ENCODE measurements at regions not wholly inside any gene's neighbourhood (a gene's known extent, or its start where the extent isn't known, plus 50 kb on each side); places are given as distances from the start of the nearest gene placed in this dataset.
A peak's percentile ranks its signal among the peaks of the same experiment; 100 is the strongest.

- no peak overlapping the region for H3K4me2 ChIP-seq (ENCODE audit: low read length)
- H3K4me3 ChIP-seq (ENCODE audit: low read depth, low read length, poor library complexity, severe bottlenecking): no peak overlapping the region
- no peaks in the 10 kb centered on the region for H3K36me3 ChIP-seq (ENCODE audit: insufficient read depth, low read length)
- no peak overlapping the region for H2AFZ ChIP-seq (ENCODE audit: low read length)
- TF ChIP-seq CTCF (conservative IDR thresholded peaks at IDR 0.05; ENCODE audit: low read length): no peak
- TF ChIP-seq EZH2phosphoT487 (IDR thresholded peaks at IDR 0.05; ENCODE audit: borderline replicate concordance, low read depth, low read length): no peak
- H3K4me1 ChIP-seq (ENCODE audit: insufficient read depth, low read length, poor library complexity, severe bottlenecking): no peaks in the 10 kb centered on the region
- DNase-seq (ENCODE audit: low spot score): no peak
- H3K27ac ChIP-seq (ENCODE audit: low read depth, low read length, poor library complexity, severe bottlenecking): no peak overlapping the region
- ChIA-PET POLR2A (no interaction called here), CTCF (ENCODE audit: unreplicated experiment) (no interaction called here)
- intact Hi-C loops (cut with micrococcal nuclease; ENCODE audit: unreplicated experiment): loop anchor here (5.0 kb wide), 1 partner anchor 249 kb away; the partner anchor contains the start of gene SMAD2
- BruUV-seq (replicated peaks): no TSS peak
- no peaks in the 10 kb centered on the region for H3K9me2 ChIP-seq (ENCODE audit: insufficient read depth, low read length)
- H4K20me1 ChIP-seq (ENCODE audit: insufficient read depth, low read length): no peaks in the 10 kb centered on the region
- no peaks in the 10 kb centered on the region for H3K9me3 ChIP-seq (ENCODE audit: low read length)
- H3K79me2 ChIP-seq (ENCODE audit: insufficient read depth, low read depth, low read length): no peaks in the 10 kb centered on the region
Measured at GRCh38 chr18:47682876-47683275, 247.6 kb downstream of the SMAD2 start.

- H3K4me3 ChIP-seq (ENCODE audit: low read depth, low read length, poor library complexity, severe bottlenecking): no peak overlapping the region
- H3K79me2 ChIP-seq (ENCODE audit: insufficient read depth, low read depth, low read length): no peaks in the 10 kb centered on the region
- no peaks in the 10 kb centered on the region for H3K9me2 ChIP-seq (ENCODE audit: insufficient read depth, low read length)
- TF ChIP-seq EZH2phosphoT487 (IDR thresholded peaks at IDR 0.05; ENCODE audit: borderline replicate concordance, low read depth, low read length) (no peak), CTCF (conservative IDR thresholded peaks at IDR 0.05; ENCODE audit: low read length) (no peak)
- peak overlapping the region; percentile 15 for H3K27ac ChIP-seq (ENCODE audit: low read depth, low read length, poor library complexity, severe bottlenecking)
- H4K20me1 ChIP-seq (ENCODE audit: insufficient read depth, low read length): no peaks in the 10 kb centered on the region
- H3K36me3 ChIP-seq (ENCODE audit: insufficient read depth, low read length): no peaks in the 10 kb centered on the region
- no TSS peak for BruUV-seq (replicated peaks)
- H3K9me3 ChIP-seq (ENCODE audit: low read length): no peaks in the 10 kb centered on the region
- intact Hi-C loops (cut with micrococcal nuclease; ENCODE audit: unreplicated experiment): loop anchor here (5.0 kb wide), 1 partner anchor 252 kb away; the partner anchor contains the start of gene SMAD2
- no peak overlapping the region for H3K4me2 ChIP-seq (ENCODE audit: low read length)
- ChIA-PET POLR2A (no interaction called here), CTCF (ENCODE audit: unreplicated experiment) (no interaction called here)
- H3K4me1 ChIP-seq (ENCODE audit: insufficient read depth, low read length, poor library complexity, severe bottlenecking): no peaks in the 10 kb centered on the region
- peak; percentile 1 for DNase-seq (ENCODE audit: low spot score)
- H2AFZ ChIP-seq (ENCODE audit: low read length): no peak overlapping the region
Measured at GRCh38 chr18:47680488-47680887, 250.0 kb downstream of the SMAD2 start.

- intact Hi-C loops (cut with micrococcal nuclease; ENCODE audit: unreplicated experiment): loop anchor here (5.0 kb wide), 1 partner anchor 252 kb away; the partner anchor contains the start of gene SMAD2
- Histone ChIP-seq H2AFZ (ENCODE audit: low read length) (no peak overlapping the region), H3K4me3 (ENCODE audit: low read depth, low read length, poor library complexity, severe bottlenecking) (no peak overlapping the region), H3K36me3 (ENCODE audit: insufficient read depth, low read length) (no peaks in the 10 kb centered on the region), H3K4me1 (ENCODE audit: insufficient read depth, low read length, poor library complexity, severe bottlenecking) (no peaks in the 10 kb centered on the region), H4K20me1 (ENCODE audit: insufficient read depth, low read length) (no peaks in the 10 kb centered on the region), H3K27ac (ENCODE audit: low read depth, low read length, poor library complexity, severe bottlenecking) (peak overlapping the region; percentile 11), H3K4me2 (ENCODE audit: low read length) (no peak overlapping the region), H3K9me3 (ENCODE audit: low read length) (no peaks in the 10 kb centered on the region), H3K79me2 (ENCODE audit: insufficient read depth, low read depth, low read length) (no peaks in the 10 kb centered on the region), H3K9me2 (ENCODE audit: insufficient read depth, low read length) (no peaks in the 10 kb centered on the region)
- TF ChIP-seq EZH2phosphoT487 (IDR thresholded peaks at IDR 0.05; ENCODE audit: borderline replicate concordance, low read depth, low read length) (no peak), CTCF (conservative IDR thresholded peaks at IDR 0.05; ENCODE audit: low read length) (no peak)
- ChIA-PET POLR2A (interaction anchor here (0.5 kb wide), 1 partner anchor 75 kb away, joined by 3 read pairs; no protein-coding TSS in a partner anchor), CTCF (ENCODE audit: unreplicated experiment) (no interaction called here)
- BruUV-seq (replicated peaks): no TSS peak
- DNase-seq (ENCODE audit: low spot score): no peak
Measured at GRCh38 chr18:47679864-47680263, 250.6 kb downstream of the SMAD2 start.
